ENCODE measurements at regions not wholly inside any gene's neighbourhood (a gene's known extent, or its start where the extent isn't known, plus 50 kb on each side); places are given as distances from the start of the nearest gene placed in this dataset.

- no peak for DNase-seq (ENCODE audit: low read depth, low spot score)
Observed at GRCh38 chr11:15484398-15484797, 369.7 kb downstream of the INSC start.

DNA sequence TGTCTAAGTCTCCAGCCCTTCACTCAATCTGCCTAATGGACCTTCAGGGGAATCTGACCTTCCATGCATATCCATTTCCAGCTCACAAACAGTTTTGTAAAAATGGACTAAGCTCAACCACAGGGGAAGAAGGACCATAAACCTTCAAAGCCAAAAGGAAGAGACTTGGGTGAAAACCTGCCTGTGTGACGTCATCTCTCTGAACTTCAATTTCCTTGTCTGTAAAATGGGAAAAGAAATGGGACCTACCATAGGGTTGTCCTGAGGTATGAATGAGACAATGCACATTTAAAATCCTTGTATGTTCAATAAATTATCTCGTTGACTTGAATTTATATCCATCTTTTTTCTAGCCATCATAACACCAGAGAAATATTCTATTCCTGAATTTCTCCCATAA lies 370.7 kb downstream of the INSC start:
- no peak for DNase-seq (ENCODE audit: low read depth, low spot score)

- no peak for DNase-seq (ENCODE audit: low read depth, low spot score)
Observed at GRCh38 chr11:15489281-15489680, 374.6 kb downstream of the INSC start.

- no peak for DNase-seq (ENCODE audit: low read depth, low spot score)
Observed at GRCh38 chr11:15490535-15490934, 375.8 kb downstream of the INSC start.

DNA sequence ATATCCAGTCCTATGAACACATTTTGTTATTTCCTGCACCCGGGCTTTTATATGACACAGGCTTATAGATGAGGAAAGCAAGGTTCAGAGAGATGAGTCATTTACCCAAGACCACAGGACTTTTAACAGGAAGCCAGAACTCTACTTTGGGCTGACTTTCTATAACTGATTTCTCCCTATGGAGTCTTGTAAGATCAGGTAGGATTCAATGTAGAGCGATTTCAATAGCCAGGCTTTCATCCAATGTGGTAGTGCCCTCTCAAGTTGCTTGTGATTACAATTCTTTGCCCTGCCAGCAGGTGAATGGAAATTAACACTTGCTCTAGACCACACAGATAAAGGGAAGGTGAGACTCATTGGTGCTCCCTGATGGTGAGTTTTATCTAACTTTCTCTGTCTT lies 378.3 kb downstream of the INSC start:
- DNase-seq (ENCODE audit: low read depth, low spot score) = no peak

GRCh38 chr11:15493921-15494620 lies 379.3 kb downstream of the INSC start:
- no peak for DNase-seq (ENCODE audit: low read depth, low spot score)

DNA sequence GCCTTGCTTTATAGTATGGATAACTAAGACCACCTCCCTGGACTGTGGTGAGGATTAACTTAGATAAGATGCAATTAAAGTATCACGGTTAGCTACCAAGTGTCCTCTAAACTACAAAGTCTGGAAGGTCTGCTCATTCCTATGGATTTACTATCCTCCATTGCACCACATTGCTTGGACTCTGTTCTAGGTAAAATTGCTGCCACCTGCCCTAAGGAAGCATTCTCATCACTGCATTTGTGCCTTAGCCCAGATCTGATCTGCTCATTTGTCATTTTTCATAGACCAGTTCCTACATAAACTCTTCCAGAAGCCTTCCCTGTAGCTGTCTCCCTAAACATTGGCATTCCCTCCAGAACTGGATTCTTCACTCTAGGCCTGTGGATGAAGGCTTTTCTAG lies 380.0 kb downstream of the INSC start:
- no peak for DNase-seq (ENCODE audit: low read depth, low spot score)

GRCh38 chr11:15495462-15495861 lies 380.7 kb downstream of the INSC start:
- no peak for DNase-seq (ENCODE audit: low read depth, low spot score)

DNA sequence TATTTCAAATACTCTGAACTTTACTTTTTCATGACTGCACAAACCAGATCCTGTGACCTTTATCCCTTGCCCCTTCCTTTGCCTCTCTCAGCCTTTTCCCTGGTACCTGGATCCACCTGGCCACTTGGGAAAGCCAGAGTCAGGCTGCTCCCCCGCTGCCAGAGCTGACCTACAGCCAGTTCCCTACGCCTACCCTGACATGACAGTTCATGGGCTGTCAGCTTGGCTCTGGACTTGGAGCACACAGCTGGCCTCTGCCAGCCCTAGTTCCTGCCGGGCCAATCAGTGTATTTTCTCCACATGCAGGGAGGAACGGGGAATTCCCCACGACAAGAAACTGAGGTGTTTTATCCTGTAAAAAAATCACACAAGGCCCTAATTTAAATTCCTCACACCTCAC lies 382.6 kb downstream of the INSC start:
- no peak for DNase-seq (ENCODE audit: low read depth, low spot score)

DNA sequence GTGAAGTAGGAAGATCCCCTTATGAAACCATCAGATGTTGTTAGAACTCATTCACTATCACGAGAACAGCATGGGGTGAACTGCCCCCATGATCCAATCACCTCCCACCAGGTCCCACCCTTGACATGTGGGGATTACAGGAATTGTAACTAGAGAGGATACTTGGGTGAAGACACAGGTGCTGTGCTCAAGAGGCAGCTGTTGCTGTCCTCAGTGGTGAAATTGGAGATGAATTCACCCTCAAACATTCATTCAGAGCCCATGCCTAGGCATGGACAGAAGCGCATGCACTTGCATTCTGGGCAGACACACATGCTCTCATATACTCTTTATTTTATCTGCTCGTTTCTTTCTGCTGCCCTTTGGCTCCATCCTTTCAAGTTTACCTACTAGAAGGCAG lies 385.0 kb downstream of the INSC start:
- DNase-seq (ENCODE audit: low read depth, low spot score) = no peak

- DNase-seq (ENCODE audit: low read depth, low spot score) = no peak
Observed at GRCh38 chr11:15500643-15501042, 385.9 kb downstream of the INSC start.

DNA sequence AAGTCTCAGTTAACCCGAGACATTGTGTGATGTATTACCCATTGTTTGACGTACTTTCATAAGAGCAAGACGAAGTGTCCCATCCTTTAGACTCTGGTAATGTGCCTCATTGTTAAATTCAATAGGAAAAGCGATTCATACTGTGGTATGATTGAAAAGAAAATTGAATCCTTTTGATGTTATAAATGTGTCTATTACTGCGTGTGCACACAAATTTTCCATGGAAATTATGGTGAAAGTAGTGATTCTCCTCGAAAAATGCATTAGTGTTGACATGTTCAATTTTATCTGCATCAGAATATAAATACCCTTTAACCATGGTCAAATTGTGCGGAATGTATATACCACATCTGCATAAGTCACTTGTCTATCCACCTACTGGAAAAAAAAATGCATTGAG lies 386.8 kb downstream of the INSC start:
- DNase-seq (ENCODE audit: low read depth, low spot score) = no peak

GRCh38 chr11:15505155-15505554 lies 390.4 kb downstream of the INSC start:
- DNase-seq (ENCODE audit: low read depth, low spot score) = no peak

- DNase-seq (ENCODE audit: low read depth, low spot score) = no peak
Observed at GRCh38 chr11:15507592-15507991, 392.9 kb downstream of the INSC start.

GRCh38 chr11:15509082-15509481 lies 394.4 kb downstream of the INSC start:
- DNase-seq (ENCODE audit: low read depth, low spot score) = no peak

DNA sequence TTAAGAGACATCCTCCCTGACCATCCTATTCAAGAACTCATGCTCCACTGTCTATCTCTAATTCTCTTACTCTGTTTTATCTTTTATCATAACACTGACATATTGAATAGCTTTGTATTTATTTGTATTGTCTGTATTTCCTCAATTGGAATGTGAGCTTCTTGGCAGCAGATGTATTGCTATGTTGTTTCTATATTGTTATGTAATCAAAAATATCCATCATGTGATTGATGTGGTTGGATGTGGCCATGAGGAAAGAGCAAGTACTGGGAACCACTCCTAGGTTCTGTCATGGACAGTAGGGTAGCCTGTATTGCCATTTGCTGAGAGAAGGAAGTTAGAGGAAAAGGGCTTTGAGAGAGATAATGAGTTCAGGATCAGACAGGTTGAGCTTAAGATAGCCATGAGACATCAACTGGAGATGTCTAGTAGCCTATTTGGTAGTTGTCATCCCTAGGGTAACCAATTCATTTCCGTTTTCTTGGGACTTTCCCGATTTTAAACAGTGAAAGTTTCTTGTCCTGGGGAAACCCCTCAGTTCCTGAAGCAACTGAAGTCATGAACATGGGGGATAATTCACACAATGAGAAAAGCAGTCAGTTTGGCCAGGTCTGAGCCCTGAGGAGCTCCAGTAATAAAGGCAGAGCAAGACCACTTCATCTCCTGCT lies 404.5 kb downstream of the INSC start:
- no peak for DNase-seq (ENCODE audit: low read depth, low spot score)

DNA sequence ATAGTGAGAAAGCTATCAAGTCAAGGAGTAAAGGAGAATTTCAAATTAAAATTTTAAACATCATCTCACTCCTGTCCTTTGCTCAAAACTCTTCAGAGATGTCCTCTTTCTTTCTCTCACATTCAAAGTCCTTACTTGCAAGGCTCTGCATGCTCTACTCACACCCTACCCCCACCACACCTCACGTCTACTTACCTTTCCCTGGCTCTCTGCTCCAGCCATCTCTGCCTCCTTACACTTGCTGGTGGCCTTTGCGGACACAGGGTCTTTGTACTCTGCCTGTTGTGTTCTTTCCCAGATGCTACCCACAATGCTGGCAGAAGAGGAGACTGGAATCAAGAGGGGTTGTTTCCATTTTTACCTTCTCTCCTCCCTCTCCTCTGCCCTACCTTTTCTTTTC lies 405.2 kb downstream of the INSC start:
- DNase-seq (ENCODE audit: low read depth, low spot score) = no peak

GRCh38 chr11:15523543-15523942 lies 408.8 kb downstream of the INSC start:
- DNase-seq (ENCODE audit: low read depth, low spot score) = no peak

DNA sequence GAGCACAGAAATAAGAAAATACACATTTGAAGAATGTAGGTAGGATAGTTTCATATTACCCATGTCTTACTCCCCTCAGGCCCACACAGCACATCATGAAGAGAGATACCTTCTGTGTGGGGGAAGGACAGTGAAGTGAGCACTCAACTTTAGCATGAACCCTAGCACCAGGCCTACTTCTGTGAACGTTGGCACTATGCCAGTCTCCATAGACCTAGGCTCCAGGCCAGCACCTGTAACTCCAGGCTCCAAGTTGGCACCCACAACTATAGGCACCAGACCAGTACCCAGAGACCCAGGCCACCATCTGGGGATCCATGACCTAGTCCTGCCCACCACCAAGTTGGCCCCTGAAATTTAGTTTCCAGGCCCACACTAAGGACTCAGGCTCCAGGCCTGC lies 410.9 kb downstream of the INSC start:
- DNase-seq (ENCODE audit: low read depth, low spot score) = no peak

DNA sequence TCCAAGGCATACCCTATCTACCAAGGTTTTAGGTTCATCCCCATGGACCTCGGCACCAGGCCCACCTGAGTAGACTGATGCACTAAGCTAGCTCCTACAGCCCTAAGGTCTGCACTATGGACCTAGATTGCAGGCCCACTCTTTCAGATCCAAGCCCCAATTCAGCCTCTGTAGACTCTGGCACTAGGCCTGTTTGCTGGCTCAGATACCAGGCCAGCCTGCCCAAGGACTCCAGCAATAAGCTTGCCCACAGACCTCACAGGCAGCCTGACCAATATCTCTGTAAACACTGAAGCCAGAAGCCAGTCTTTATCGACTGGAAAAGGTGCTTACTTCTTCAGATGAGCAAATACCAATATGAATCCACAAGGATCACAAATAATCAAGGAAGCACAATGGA lies 411.3 kb downstream of the INSC start:
- DNase-seq (ENCODE audit: low read depth, low spot score) = no peak

- no peak for DNase-seq (ENCODE audit: low read depth, low spot score)
Observed at GRCh38 chr11:15526859-15527450, 412.2 kb downstream of the INSC start.

GRCh38 chr11:15532432-15532831 lies 417.7 kb downstream of the INSC start:
- no peak for DNase-seq (ENCODE audit: low read depth, low spot score)

DNA sequence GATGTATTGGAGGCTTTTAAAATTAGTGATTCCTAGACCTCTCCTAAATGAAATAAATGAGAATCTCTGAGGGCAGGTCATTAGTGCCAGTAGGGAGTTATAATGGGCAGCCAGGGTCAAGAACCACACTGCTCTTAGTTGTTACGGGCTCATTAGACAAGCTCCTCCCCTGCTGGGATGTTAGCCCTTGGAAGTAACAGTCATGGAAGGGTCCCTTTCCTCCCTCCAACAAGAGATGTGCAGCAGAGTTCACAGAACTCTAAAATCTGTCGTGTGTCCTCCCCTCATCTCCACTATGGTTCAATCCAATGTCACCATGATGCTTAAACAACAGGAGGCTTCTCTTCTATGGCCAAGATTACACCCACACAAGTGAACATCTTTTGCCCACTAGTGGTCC lies 419.5 kb downstream of the INSC start:
- DNase-seq (ENCODE audit: low read depth, low spot score) = no peak
